ENCODE measurements at regions not wholly inside any gene's neighbourhood (a gene's known extent, or its start where the extent isn't known, plus 50 kb on each side); places are given as distances from the start of the nearest gene placed in this dataset.
"Not testable (repeated sequence)": the region's sequence is repeated elsewhere in the genome, so short reads cannot be mapped to it uniquely, and the experiment has no call there.

- TF ChIP-seq CTCF (IDR thresholded peaks at IDR 0.05; ENCODE audit: borderline replicate concordance), result no peak
- H3K4me1 ChIP-seq, result peaks cover 16% of the 10 kb centered on the region
- no peak overlapping the region for H3K4me3 ChIP-seq
- H3K27ac ChIP-seq (replicated peaks), result no peak overlapping the region
- no peaks in the 10 kb centered on the region for H3K27me3 ChIP-seq (ENCODE audit: low read depth)
- H3K36me3 ChIP-seq, result no peaks in the 10 kb centered on the region
- intact Hi-C loops (cut with micrococcal nuclease), result no loop called here
- no peak for DNase-seq
- no peaks in the 10 kb centered on the region for H3K9me3 ChIP-seq (replicated peaks)
These were observed 111.9 kb upstream of the PRMT8 start for GRCh38 chr12:3379079-3379478.

GRCh38 chr12:3380200-3381043 lies 110.6 kb upstream of the PRMT8 start:
- Histone ChIP-seq H3K4me3 (no peak overlapping the region), H3K36me3 (no peaks in the 10 kb centered on the region), H3K27ac (replicated peaks) (peak overlapping the region; percentile 28), H3K9me3 (replicated peaks) (no peaks in the 10 kb centered on the region), H3K4me1 (peaks cover 16% of the 10 kb centered on the region), H3K27me3 (ENCODE audit: low read depth) (no peaks in the 10 kb centered on the region)
- intact Hi-C loops (cut with micrococcal nuclease), result no loop called here
- no peak for TF ChIP-seq CTCF (IDR thresholded peaks at IDR 0.05; ENCODE audit: borderline replicate concordance)
- DNase-seq, result no peak

- Histone ChIP-seq H3K27ac (replicated peaks) (peak overlapping the region; percentile 28), H3K27me3 (ENCODE audit: low read depth) (peaks cover 3% of the 10 kb centered on the region), H3K4me1 (peaks cover 16% of the 10 kb centered on the region), H3K4me3 (no peak overlapping the region), H3K9me3 (replicated peaks) (no peaks in the 10 kb centered on the region), H3K36me3 (no peaks in the 10 kb centered on the region)
- no peak for DNase-seq
- TF ChIP-seq CTCF (IDR thresholded peaks at IDR 0.05; ENCODE audit: borderline replicate concordance), result no peak
- intact Hi-C loops (cut with micrococcal nuclease), result no loop called here
These were observed 109.7 kb upstream of the PRMT8 start for GRCh38 chr12:3381059-3382047.

- intact Hi-C loops (cut with micrococcal nuclease), result no loop called here
- DNase-seq, result no peak
- H3K36me3 ChIP-seq, result no peaks in the 10 kb centered on the region
- no peaks in the 10 kb centered on the region for H3K9me3 ChIP-seq (replicated peaks)
- no peak overlapping the region for H3K27ac ChIP-seq (replicated peaks)
- no peaks in the 10 kb centered on the region for H3K4me1 ChIP-seq
- H3K4me3 ChIP-seq, result no peak overlapping the region
- H3K27me3 ChIP-seq (ENCODE audit: low read depth), result peaks cover 41% of the 10 kb centered on the region
- TF ChIP-seq CTCF (IDR thresholded peaks at IDR 0.05; ENCODE audit: borderline replicate concordance), result no peak
These were observed 101.0 kb upstream of the PRMT8 start for GRCh38 chr12:3389986-3390385.

- H3K27ac ChIP-seq (replicated peaks); H3K4me1 ChIP-seq; H3K9me3 ChIP-seq (replicated peaks); H3K4me3 ChIP-seq; intact Hi-C loops (cut with micrococcal nuclease); DNase-seq; H3K36me3 ChIP-seq: not testable (repeated sequence)
- peaks cover 30% of the 10 kb centered on the region for H3K27me3 ChIP-seq (ENCODE audit: low read depth)
These were observed 93.4 kb upstream of the PRMT8 start for GRCh38 chr12:3397596-3397995.
